ENCODE measurements at regions not wholly inside any gene's neighbourhood (a gene's known extent, or its start where the extent isn't known, plus 50 kb on each side); places are given as distances from the start of the nearest gene placed in this dataset.

DNA sequence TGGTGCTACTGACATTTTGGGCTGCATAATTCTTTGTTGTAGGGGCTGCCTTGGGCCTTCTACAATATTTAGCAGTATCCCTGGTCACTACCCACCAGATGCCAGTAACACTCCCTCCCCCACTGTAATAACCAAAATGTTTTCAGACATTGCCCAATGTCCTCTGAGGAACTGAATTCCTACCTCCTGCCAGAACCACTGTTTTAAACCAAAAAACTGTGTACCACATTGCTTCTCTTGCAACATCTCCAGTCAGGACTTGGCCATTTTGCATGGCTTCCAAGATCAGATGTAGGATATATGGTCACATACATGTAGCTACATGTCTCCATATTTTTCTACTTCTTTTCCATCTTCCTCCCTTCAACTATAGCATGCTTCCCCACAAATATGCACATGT, 97.4 kb upstream of the IFNGR1 start:
- TF ChIP-seq, protein P1, sequence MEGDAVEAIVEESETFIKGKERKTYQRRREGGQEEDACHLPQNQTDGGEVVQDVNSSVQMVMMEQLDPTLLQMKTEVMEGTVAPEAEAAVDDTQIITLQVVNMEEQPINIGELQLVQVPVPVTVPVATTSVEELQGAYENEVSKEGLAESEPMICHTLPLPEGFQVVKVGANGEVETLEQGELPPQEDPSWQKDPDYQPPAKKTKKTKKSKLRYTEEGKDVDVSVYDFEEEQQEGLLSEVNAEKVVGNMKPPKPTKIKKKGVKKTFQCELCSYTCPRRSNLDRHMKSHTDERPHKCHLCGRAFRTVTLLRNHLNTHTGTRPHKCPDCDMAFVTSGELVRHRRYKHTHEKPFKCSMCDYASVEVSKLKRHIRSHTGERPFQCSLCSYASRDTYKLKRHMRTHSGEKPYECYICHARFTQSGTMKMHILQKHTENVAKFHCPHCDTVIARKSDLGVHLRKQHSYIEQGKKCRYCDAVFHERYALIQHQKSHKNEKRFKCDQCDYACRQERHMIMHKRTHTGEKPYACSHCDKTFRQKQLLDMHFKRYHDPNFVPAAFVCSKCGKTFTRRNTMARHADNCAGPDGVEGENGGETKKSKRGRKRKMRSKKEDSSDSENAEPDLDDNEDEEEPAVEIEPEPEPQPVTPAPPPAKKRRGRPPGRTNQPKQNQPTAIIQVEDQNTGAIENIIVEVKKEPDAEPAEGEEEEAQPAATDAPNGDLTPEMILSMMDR (IDR thresholded peaks at IDR 0.05): no peak
- no peak for TF ChIP-seq POLR2A (IDR thresholded peaks at IDR 0.05)
- TF ChIP-seq EP300 (IDR thresholded peaks at IDR 0.05): no peak

Data from ovary (tissue), 3 donors.